Tibial artery (tissue), 4 donors: ENCODE measurements at regions not wholly inside any gene's neighbourhood (a gene's known extent, or its start where the extent isn't known, plus 50 kb on each side); places are given as distances from the start of the nearest gene placed in this dataset.

Source experiments
- DNase-seq, 2 donors: peaks; one replicate each; pipeline ENCODE4 v3.0.0-alpha.2; 2019
- H3K27ac ChIP-seq, 2 donors: fragments of 200-600 bp; sonication (generic) in 1 of 2; 1 replicate in 1 of 2; 2 replicates in 1 of 2; pipeline ENCODE4 v1.5.1; 2018 to 2019; ENCODE audit warnings: mild to moderate bottlenecking in 1 of 2
- H3K27me3 ChIP-seq, 2 donors: fragments of 200-600 bp; sonication (generic) in 1 of 2; one replicate each; pipeline versions ENCODE4 v1.5.1 to v1.6.0; 2016 to 2019
- H3K36me3 ChIP-seq, 3 donors: fragments of 200-600 bp; sonication (generic) in 2 of 3; one replicate each; pipeline ENCODE4 v1.5.1; 2016 to 2019; ENCODE audit warnings: mild to moderate bottlenecking in 2 of 3
- H3K4me1 ChIP-seq, 4 donors: fragments of 200-600 bp; sonication (generic) in 2 of 4; 1 replicate in 3 of 4; 2 replicates in 1 of 4; pipeline ENCODE4 v1.5.1; 2016 to 2019
- H3K4me3 ChIP-seq, 2 donors: fragments of 200-600 bp; sonication (generic) in 1 of 2; 1 replicate in 1 of 2; 2 replicates in 1 of 2; pipeline ENCODE4 v1.5.1; 2018 to 2019; ENCODE audit warnings: mild to moderate bottlenecking in 2 of 2
- H3K9me3 ChIP-seq, 3 donors: fragments of 200-600 bp; sonication (generic) in 1 of 3; one replicate each; pipeline ENCODE4 v1.5.1; 2016 to 2019
- CTCF ChIP-seq, 2 experiments: fragments of 200-600 bp in 1 of 2; fragments of 450-650 bp in 1 of 2; IDR thresholded peaks; one replicate each; pipeline ENCODE4 v1.5.1; 2017 to 2019; ENCODE audit warnings: antibody characterized with exemption in 2 of 2, mild to moderate bottlenecking in 1 of 2, moderate library complexity in 1 of 2
- intact Hi-C: fragments of 100-400 bp; cut with DNase I; formaldehyde crosslinking; loops from one replicate; pipeline ENCODE4 v1.15.0; 2023; ENCODE audit warnings: low total_unique reads

- DNase-seq, result no peak
- Histone ChIP-seq H3K9me3 (peaks cover 0 to 6% (median 6%) of the 10 kb centered on the region in 3 donors), H3K27ac (no peak overlapping the region), H3K36me3 (no peaks in the 10 kb centered on the region), H3K27me3 (no peaks in the 10 kb centered on the region), H3K4me3 (no peak overlapping the region), H3K4me1 (no peaks in the 10 kb centered on the region)
- intact Hi-C loops, result no loop called here
- no peak for TF ChIP-seq CTCF (IDR thresholded peaks at IDR 0.05)
Observed at GRCh38 chr6:21299216-21299615, 294.3 kb upstream of the SOX4 start.

GRCh38 chr6:21300439-21300838, 293.1 kb upstream of the SOX4 start:
- DNase-seq, result no peak
- Histone ChIP-seq H3K27me3 (no peaks in the 10 kb centered on the region), H3K9me3 (peaks cover 0 to 6% (median 6%) of the 10 kb centered on the region in 3 donors), H3K36me3 (no peaks in the 10 kb centered on the region), H3K4me1 (no peaks in the 10 kb centered on the region), H3K27ac (no peak overlapping the region), H3K4me3 (no peak overlapping the region)
- intact Hi-C loops, result no loop called here
- no peak for TF ChIP-seq CTCF (IDR thresholded peaks at IDR 0.05)

GRCh38 chr6:21305893-21306332, 287.6 kb upstream of the SOX4 start:
- Histone ChIP-seq H3K27ac (no peak overlapping the region), H3K36me3 (no peaks in the 10 kb centered on the region), H3K27me3 (no peaks in the 10 kb centered on the region), H3K4me1 (no peaks in the 10 kb centered on the region), H3K9me3 (peaks cover 0 to 1% (median 1%) of the 10 kb centered on the region in 3 donors), H3K4me3 (no peak overlapping the region)
- intact Hi-C loops, result no loop called here
- no peak for DNase-seq
- TF ChIP-seq CTCF (IDR thresholded peaks at IDR 0.05), result no peak

- no peaks in the 10 kb centered on the region for H3K4me1 ChIP-seq
- H3K27me3 ChIP-seq, result no peaks in the 10 kb centered on the region
- no peak for TF ChIP-seq CTCF (IDR thresholded peaks at IDR 0.05)
- DNase-seq, result no peak
- H3K4me3 ChIP-seq, result no peak overlapping the region
- H3K36me3 ChIP-seq, result no peaks in the 10 kb centered on the region
- intact Hi-C loops, result no loop called here
- H3K9me3 ChIP-seq, result no peaks in the 10 kb centered on the region
- no peak overlapping the region for H3K27ac ChIP-seq
Observed at GRCh38 chr6:21306546-21306945, 287.0 kb upstream of the SOX4 start.

GRCh38 chr6:21309807-21310221, 283.7 kb upstream of the SOX4 start:
- no peaks in the 10 kb centered on the region for H3K4me1 ChIP-seq
- H3K36me3 ChIP-seq, result no peaks in the 10 kb centered on the region
- DNase-seq, result no peak
- intact Hi-C loops, result no loop called here
- no peak overlapping the region for H3K27ac ChIP-seq
- H3K9me3 ChIP-seq, result no peaks in the 10 kb centered on the region
- H3K27me3 ChIP-seq, result no peaks in the 10 kb centered on the region
- no peak for TF ChIP-seq CTCF (IDR thresholded peaks at IDR 0.05)
- H3K4me3 ChIP-seq, result no peak overlapping the region

- Histone ChIP-seq H3K4me1 (no peaks in the 10 kb centered on the region), H3K27me3 (no peaks in the 10 kb centered on the region), H3K27ac (no peak overlapping the region), H3K4me3 (no peak overlapping the region), H3K36me3 (no peaks in the 10 kb centered on the region), H3K9me3 (no peaks in the 10 kb centered on the region)
- TF ChIP-seq CTCF (IDR thresholded peaks at IDR 0.05), result no peak
- intact Hi-C loops, result no loop called here
- DNase-seq, result no peak
Observed at GRCh38 chr6:21310568-21311140, 282.9 kb upstream of the SOX4 start.
